Spinal cord (tissue), 9 donors: ENCODE measurements at regions not wholly inside any gene's neighbourhood (a gene's known extent, or its start where the extent isn't known, plus 50 kb on each side); places are given as distances from the start of the nearest gene placed in this dataset.

Source experiments
- DNase-seq, 6 donors: peaks; one replicate each; pipeline versions ENCODE4 v3.0.0 to v3.0.0-alpha.2; 2013 to 2015; ENCODE audit warnings: low spot score in 6 of 6, low read depth in 4 of 6
- H3K27ac ChIP-seq: one replicate; pipeline ENCODE4 v1.5.1; 2013; ENCODE audit warnings: low read depth, low read length, control low read depth
- H3K27me3 ChIP-seq: one replicate; pipeline ENCODE4 v1.6.1; 2013; ENCODE audit warnings: low read length; ENCODE audit not compliant: control insufficient read depth, insufficient read depth
- H3K36me3 ChIP-seq: one replicate; pipeline ENCODE4 v1.6.1; 2013; ENCODE audit warnings: low read length; ENCODE audit not compliant: control insufficient read depth, insufficient read depth
- H3K4me1 ChIP-seq: one replicate; pipeline ENCODE4 v1.6.1; 2013; ENCODE audit warnings: low read length; ENCODE audit not compliant: control insufficient read depth, insufficient read depth
- H3K4me3 ChIP-seq: one replicate; pipeline ENCODE4 v1.5.1; 2013; ENCODE audit warnings: low read depth, low read length, control low read depth
- H3K9me3 ChIP-seq: one replicate; pipeline ENCODE4 v1.6.1; 2013; ENCODE audit warnings: low read length; ENCODE audit not compliant: control insufficient read depth, insufficient read depth
- WGBS: methylation state at CpG from one replicate; pipeline ENCODE4 v1.1.5; 2013; ENCODE audit warnings: missing lambda C conversion rate; ENCODE audit not compliant: insufficient coverage; 5-methylcytosine and 5-hydroxymethylcytosine counted together
- donor health status: healthy.

- Histone ChIP-seq H3K9me3 (no peaks in the 10 kb centered on the region), H3K27me3 (peaks cover 8% of the 10 kb centered on the region), H3K4me3 (no peak overlapping the region), H3K4me1 (peaks cover 23% of the 10 kb centered on the region), H3K36me3 (no peaks in the 10 kb centered on the region), H3K27ac (no peak overlapping the region)
- 75% methylated on average over 6 of the region's 23 CpGs for WGBS
- peak in 1 of 6 donors; percentile 74 for DNase-seq
Observed at GRCh38 chr20:58579819-58580473, 64.7 kb upstream of the APCDD1L start.

- DNase-seq, result no peak
- Histone ChIP-seq H3K27me3 (peaks cover 8% of the 10 kb centered on the region), H3K4me3 (no peak overlapping the region), H3K4me1 (peaks cover 23% of the 10 kb centered on the region), H3K27ac (no peak overlapping the region), H3K36me3 (no peaks in the 10 kb centered on the region), H3K9me3 (no peaks in the 10 kb centered on the region)
- 91% methylated on average over 13 of the region's 15 CpGs for WGBS
Observed at GRCh38 chr20:58579069-58579818, 64.0 kb upstream of the APCDD1L start.

- Histone ChIP-seq H3K9me3 (no peaks in the 10 kb centered on the region), H3K27ac (no peak overlapping the region), H3K4me1 (peaks cover 23% of the 10 kb centered on the region), H3K27me3 (peaks cover 8% of the 10 kb centered on the region), H3K4me3 (no peak overlapping the region), H3K36me3 (no peaks in the 10 kb centered on the region)
- WGBS, result 79% methylated on average over 20 of the region's 23 CpGs
- DNase-seq, result peak in 1 of 6 donors; percentile 63
Observed at GRCh38 chr20:58577871-58578598, 62.8 kb upstream of the APCDD1L start.

- no peak overlapping the region for H3K4me3 ChIP-seq
- H3K27ac ChIP-seq, result no peak overlapping the region
- WGBS, result 81% methylated on average over 10 of the region's 13 CpGs
- DNase-seq, result no peak
- H3K9me3 ChIP-seq, result no peaks in the 10 kb centered on the region
- peaks cover 8% of the 10 kb centered on the region for H3K27me3 ChIP-seq
- H3K4me1 ChIP-seq, result peaks cover 23% of the 10 kb centered on the region
- H3K36me3 ChIP-seq, result no peaks in the 10 kb centered on the region
Observed at GRCh38 chr20:58577139-58577806, 62.1 kb upstream of the APCDD1L start.

GRCh38 chr20:58576603-58576970, 61.4 kb upstream of the APCDD1L start:
- no peaks in the 10 kb centered on the region for H3K36me3 ChIP-seq
- no peak overlapping the region for H3K27ac ChIP-seq
- peak in 2 of 6 donors; percentile 52 to 83 for DNase-seq
- H3K9me3 ChIP-seq, result no peaks in the 10 kb centered on the region
- WGBS, result 36% methylated on average over 9 of the region's 9 CpGs
- peaks cover 23% of the 10 kb centered on the region for H3K4me1 ChIP-seq
- peaks cover 8% of the 10 kb centered on the region for H3K27me3 ChIP-seq
- no peak overlapping the region for H3K4me3 ChIP-seq

GRCh38 chr20:58575776-58576602, 60.8 kb upstream of the APCDD1L start:
- Histone ChIP-seq H3K36me3 (no peaks in the 10 kb centered on the region), H3K4me3 (no peak overlapping the region), H3K4me1 (peaks cover 23% of the 10 kb centered on the region), H3K27ac (no peak overlapping the region), H3K27me3 (peaks cover 8% of the 10 kb centered on the region), H3K9me3 (no peaks in the 10 kb centered on the region)
- DNase-seq, result no peak
- WGBS, result 96% methylated on average over 22 of the region's 24 CpGs

GRCh38 chr20:58574469-58574868, 59.3 kb upstream of the APCDD1L start:
- no CpG with 5 or more reads among the region's 1 CpG for WGBS
- Histone ChIP-seq H3K36me3 (no peaks in the 10 kb centered on the region), H3K4me3 (no peak overlapping the region), H3K27ac (no peak overlapping the region), H3K27me3 (peaks cover 2% of the 10 kb centered on the region), H3K4me1 (peaks cover 16% of the 10 kb centered on the region), H3K9me3 (no peaks in the 10 kb centered on the region)
- DNase-seq, result no peak

GRCh38 chr20:58573986-58574385, 58.8 kb upstream of the APCDD1L start:
- no peaks in the 10 kb centered on the region for H3K36me3 ChIP-seq
- no peaks in the 10 kb centered on the region for H3K27me3 ChIP-seq
- no peak overlapping the region for H3K27ac ChIP-seq
- no peak overlapping the region for H3K4me3 ChIP-seq
- 100% methylated on average over 2 of the region's 4 CpGs for WGBS
- H3K4me1 ChIP-seq, result peaks cover 16% of the 10 kb centered on the region
- no peak for DNase-seq
- H3K9me3 ChIP-seq, result no peaks in the 10 kb centered on the region

GRCh38 chr20:58573257-58573656, 58.1 kb upstream of the APCDD1L start:
- H3K4me1 ChIP-seq, result peaks cover 19% of the 10 kb centered on the region

More at GRCh38 chr20:58573257-58573656, 58.1 kb upstream of the APCDD1L start:
- H3K4me3 ChIP-seq, result no peak overlapping the region
- no peaks in the 10 kb centered on the region for H3K9me3 ChIP-seq
- H3K27me3 ChIP-seq, result no peaks in the 10 kb centered on the region
- H3K27ac ChIP-seq, result no peak overlapping the region
- no peaks in the 10 kb centered on the region for H3K36me3 ChIP-seq
- WGBS, result 87% methylated on average over 7 of the region's 9 CpGs
- DNase-seq, result no peak
